ENCODE measurements at regions not wholly inside any gene's neighbourhood (a gene's known extent, or its start where the extent isn't known, plus 50 kb on each side); places are given as distances from the start of the nearest gene placed in this dataset.

DNA sequence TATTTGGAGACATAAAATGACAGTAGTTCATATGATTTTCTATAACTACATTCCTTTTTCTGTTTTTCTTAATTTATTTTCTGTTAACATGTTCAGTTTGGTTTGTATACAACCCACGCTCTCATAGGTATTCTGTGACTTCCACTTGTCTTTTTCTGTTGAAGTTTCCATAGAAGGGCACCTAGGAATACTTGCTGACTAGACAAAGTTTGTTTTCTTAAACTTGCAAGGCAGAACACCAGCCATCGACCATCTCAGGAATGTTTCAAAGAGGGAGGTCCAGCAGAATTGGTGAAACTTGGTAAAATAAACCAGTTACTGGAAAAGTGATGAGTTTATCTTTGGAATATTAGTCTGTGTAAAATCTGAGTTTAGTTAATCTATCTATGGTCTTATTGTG is 403.2 kb upstream of the CADM2 start:
- Histone ChIP-seq H3K36me3 (no peaks in the 10 kb centered on the region), H3K4me3 (no peak overlapping the region), H3K27ac (no peak overlapping the region), H3K9me3 (no peaks in the 10 kb centered on the region), H3K4me1 (no peaks in the 10 kb centered on the region), H3K27me3 (no peaks in the 10 kb centered on the region)
- no peak for DNase-seq
- TF ChIP-seq POLR2A (IDR thresholded peaks at IDR 0.05) (no peak), POLR2AphosphoS5 (IDR thresholded peaks at IDR 0.05) (no peak), EP300 (IDR thresholded peaks at IDR 0.05) (no peak)
- TF ChIP-seq, protein P1, sequence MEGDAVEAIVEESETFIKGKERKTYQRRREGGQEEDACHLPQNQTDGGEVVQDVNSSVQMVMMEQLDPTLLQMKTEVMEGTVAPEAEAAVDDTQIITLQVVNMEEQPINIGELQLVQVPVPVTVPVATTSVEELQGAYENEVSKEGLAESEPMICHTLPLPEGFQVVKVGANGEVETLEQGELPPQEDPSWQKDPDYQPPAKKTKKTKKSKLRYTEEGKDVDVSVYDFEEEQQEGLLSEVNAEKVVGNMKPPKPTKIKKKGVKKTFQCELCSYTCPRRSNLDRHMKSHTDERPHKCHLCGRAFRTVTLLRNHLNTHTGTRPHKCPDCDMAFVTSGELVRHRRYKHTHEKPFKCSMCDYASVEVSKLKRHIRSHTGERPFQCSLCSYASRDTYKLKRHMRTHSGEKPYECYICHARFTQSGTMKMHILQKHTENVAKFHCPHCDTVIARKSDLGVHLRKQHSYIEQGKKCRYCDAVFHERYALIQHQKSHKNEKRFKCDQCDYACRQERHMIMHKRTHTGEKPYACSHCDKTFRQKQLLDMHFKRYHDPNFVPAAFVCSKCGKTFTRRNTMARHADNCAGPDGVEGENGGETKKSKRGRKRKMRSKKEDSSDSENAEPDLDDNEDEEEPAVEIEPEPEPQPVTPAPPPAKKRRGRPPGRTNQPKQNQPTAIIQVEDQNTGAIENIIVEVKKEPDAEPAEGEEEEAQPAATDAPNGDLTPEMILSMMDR (IDR thresholded peaks at IDR 0.05) = no peak
- 54 to 65% (median 62%) methylated on average over 2 of the region's 2 CpGs for WGBS, 5 donors
- intact Hi-C loops (cut with DNase I; ENCODE audit: low total_unique reads) = no loop called here

DNA sequence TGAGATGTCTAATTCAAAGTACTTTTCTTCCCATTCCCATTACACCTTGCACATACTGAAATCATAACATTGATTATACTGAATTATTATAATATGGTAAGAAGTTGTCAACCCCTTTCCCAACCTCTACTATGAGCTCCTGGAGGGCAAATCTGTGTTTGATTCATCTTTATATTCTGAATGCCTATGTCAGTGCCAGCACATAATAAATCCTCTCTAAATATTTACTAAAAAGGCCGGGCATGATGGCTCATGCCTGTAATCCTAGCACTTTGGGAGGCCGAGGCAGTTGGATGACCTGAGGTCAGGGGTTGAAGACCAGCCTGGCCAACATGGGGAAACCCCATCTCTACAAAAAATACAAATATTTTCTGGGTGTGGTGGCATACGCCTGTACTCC is 392.5 kb upstream of the CADM2 start:
- no peaks in the 10 kb centered on the region for H3K36me3 ChIP-seq
- H3K27ac ChIP-seq = no peak overlapping the region
- DNase-seq = no peak
- TF ChIP-seq POLR2AphosphoS5 (IDR thresholded peaks at IDR 0.05) (no peak), POLR2A (IDR thresholded peaks at IDR 0.05) (no peak), EP300 (IDR thresholded peaks at IDR 0.05) (no peak)
- TF ChIP-seq, protein P1 (IDR thresholded peaks at IDR 0.05) = no peak
- H3K4me1 ChIP-seq = no peaks in the 10 kb centered on the region
- H3K4me3 ChIP-seq = no peak overlapping the region
- H3K27me3 ChIP-seq = no peaks in the 10 kb centered on the region
- intact Hi-C loops (cut with DNase I; ENCODE audit: low total_unique reads) = no loop called here
- 60 to 78% (median 68%) methylated on average over 3 of the region's 3 CpGs for WGBS, 5 donors
- no peaks in the 10 kb centered on the region for H3K9me3 ChIP-seq

DNA sequence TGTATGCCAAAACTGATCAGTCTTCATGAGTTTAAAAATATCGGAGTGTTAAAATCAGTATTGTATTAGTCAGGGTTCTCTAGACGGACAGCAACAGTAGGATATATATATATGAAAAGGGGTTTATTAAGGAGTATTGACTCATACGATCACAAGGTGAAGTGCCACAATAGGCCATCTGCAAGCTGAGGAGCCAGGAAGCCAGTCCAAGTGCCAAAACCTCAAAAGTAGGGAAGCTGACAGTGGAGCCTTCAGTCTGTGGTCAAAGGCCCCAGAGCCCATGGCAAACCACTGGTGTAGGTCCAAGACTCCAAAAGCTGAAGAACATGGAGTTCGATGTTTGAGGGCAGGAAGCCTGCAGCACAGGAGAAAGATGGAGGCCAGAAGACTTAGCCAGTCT is 391.0 kb upstream of the CADM2 start:
- no peaks in the 10 kb centered on the region for H3K27me3 ChIP-seq
- no peaks in the 10 kb centered on the region for H3K4me1 ChIP-seq
- no peak overlapping the region for H3K4me3 ChIP-seq
- peaks cover 0 to 6% (median under 1%) of the 10 kb centered on the region in 4 donors for H3K9me3 ChIP-seq
- 82 to 91% (median 86%) methylated on average over 4 of the region's 4 CpGs for WGBS, 5 donors
- no peak for TF ChIP-seq POLR2A (IDR thresholded peaks at IDR 0.05)
- no peak for TF ChIP-seq POLR2AphosphoS5 (IDR thresholded peaks at IDR 0.05)
- TF ChIP-seq, protein P1 (IDR thresholded peaks at IDR 0.05) = no peak
- no peak for TF ChIP-seq EP300 (IDR thresholded peaks at IDR 0.05)
- H3K36me3 ChIP-seq = no peaks in the 10 kb centered on the region
- H3K27ac ChIP-seq = no peak overlapping the region
- intact Hi-C loops (cut with DNase I; ENCODE audit: low total_unique reads) = no loop called here
- DNase-seq = no peak

DNA sequence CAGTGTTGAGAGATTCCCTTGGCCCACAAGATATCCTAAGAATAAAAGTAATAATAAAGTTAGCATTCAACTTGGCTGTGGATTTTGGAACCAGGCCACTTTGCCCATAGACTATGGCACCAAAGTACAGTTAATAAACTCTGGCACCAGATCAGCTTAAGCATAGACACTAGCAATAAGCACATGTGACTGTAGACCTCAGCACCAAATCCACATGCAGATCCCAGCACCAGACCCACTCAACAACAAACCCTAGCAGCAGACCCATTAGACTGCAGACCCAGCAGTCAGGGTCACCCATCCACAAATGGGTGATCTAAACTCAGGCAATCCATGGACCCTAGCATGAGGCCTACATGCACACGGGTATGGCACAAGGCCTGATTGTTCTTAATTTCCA is 384.8 kb upstream of the CADM2 start:
- Histone ChIP-seq H3K27ac (no peak overlapping the region), H3K27me3 (no peaks in the 10 kb centered on the region), H3K36me3 (no peaks in the 10 kb centered on the region), H3K4me1 (no peaks in the 10 kb centered on the region), H3K9me3 (peaks cover 0 to 20% (median 10%) of the 10 kb centered on the region in 4 donors), H3K4me3 (no peak overlapping the region)
- intact Hi-C loops (cut with DNase I; ENCODE audit: low total_unique reads) = no loop called here
- no peak for TF ChIP-seq EP300 (IDR thresholded peaks at IDR 0.05)
- TF ChIP-seq, protein P1 (IDR thresholded peaks at IDR 0.05) = no peak
- no peak for TF ChIP-seq POLR2A (IDR thresholded peaks at IDR 0.05)
- no peak for TF ChIP-seq POLR2AphosphoS5 (IDR thresholded peaks at IDR 0.05)
- no peak for DNase-seq
- 75 to 95% (median 85%) methylated on average over 1 of the region's 1 CpG; no CpG with 5 or more reads in 1 of the 5 donors for WGBS, 5 donors

Data from stomach (tissue), 8 donors.